ENCODE measurements at regions not wholly inside any gene's neighbourhood (a gene's known extent, or its start where the extent isn't known, plus 50 kb on each side); places are given as distances from the start of the nearest gene placed in this dataset.
"Not testable (repeated sequence)": the region's sequence is repeated elsewhere in the genome, so short reads cannot be mapped to it uniquely, and the experiment has no call there.

DNA sequence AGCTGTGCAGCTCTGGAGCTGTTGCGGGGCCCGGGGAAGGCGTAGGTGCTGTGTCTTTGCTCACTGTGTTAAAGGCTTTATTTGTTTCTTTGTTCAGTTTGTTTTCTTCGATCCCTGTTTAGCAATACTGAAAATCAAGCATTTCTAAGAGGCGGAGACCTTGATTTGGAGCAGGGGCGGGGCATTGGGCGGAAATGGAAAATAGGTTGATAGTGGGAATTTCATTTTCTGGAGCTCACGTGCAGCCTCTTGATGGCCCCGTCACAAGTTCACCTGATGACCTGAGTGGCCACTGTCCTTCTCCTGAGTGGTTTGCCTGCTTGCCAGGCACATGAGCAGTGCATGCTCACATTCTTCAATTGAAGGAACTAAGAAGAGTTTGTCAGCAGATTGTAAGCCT is 93.2 kb downstream of the POTEG start:
- TF ChIP-seq, protein P1, sequence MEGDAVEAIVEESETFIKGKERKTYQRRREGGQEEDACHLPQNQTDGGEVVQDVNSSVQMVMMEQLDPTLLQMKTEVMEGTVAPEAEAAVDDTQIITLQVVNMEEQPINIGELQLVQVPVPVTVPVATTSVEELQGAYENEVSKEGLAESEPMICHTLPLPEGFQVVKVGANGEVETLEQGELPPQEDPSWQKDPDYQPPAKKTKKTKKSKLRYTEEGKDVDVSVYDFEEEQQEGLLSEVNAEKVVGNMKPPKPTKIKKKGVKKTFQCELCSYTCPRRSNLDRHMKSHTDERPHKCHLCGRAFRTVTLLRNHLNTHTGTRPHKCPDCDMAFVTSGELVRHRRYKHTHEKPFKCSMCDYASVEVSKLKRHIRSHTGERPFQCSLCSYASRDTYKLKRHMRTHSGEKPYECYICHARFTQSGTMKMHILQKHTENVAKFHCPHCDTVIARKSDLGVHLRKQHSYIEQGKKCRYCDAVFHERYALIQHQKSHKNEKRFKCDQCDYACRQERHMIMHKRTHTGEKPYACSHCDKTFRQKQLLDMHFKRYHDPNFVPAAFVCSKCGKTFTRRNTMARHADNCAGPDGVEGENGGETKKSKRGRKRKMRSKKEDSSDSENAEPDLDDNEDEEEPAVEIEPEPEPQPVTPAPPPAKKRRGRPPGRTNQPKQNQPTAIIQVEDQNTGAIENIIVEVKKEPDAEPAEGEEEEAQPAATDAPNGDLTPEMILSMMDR (IDR thresholded peaks at IDR 0.05; ENCODE audit: low read length), result not testable (repeated sequence)
- not testable (repeated sequence) for TF ChIP-seq EZH2 (IDR thresholded peaks at IDR 0.05; ENCODE audit: borderline replicate concordance, low read length)

Data from OCI-LY1 (cell line).